CD4-positive, alpha-beta T cell treated with Interleukin-15 for 4 hours (primary cell): ENCODE measurements at regions not wholly inside any gene's neighbourhood (a gene's known extent, or its start where the extent isn't known, plus 50 kb on each side); places are given as distances from the start of the nearest gene placed in this dataset.

ENCODE experiments used
- DNase-seq: peaks from one replicate; pipeline ENCODE4 v3.0.0-alpha.2; 2020; ENCODE audit warnings: low spot score

DNA sequence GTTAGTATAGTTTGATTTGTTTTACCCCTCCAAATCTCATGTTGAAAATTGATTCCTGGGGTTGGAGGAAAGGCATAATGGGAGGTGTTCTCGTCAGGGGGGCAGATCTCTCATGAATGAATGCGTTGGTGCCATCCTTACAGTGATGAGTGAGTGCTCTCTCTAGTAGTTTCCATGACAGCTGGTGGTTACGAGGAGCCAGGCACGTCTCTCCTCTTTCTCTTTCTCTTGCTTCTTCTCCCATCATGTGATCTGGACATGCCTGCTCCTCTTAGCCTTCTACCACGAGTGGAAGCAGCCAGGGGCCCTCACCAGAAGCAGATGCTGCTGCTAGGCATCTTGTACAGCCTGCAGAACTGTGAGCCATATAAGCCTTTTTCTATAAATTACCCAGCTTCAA lies 454.1 kb downstream of the EFNA5 start:
- no peak for DNase-seq

DNA sequence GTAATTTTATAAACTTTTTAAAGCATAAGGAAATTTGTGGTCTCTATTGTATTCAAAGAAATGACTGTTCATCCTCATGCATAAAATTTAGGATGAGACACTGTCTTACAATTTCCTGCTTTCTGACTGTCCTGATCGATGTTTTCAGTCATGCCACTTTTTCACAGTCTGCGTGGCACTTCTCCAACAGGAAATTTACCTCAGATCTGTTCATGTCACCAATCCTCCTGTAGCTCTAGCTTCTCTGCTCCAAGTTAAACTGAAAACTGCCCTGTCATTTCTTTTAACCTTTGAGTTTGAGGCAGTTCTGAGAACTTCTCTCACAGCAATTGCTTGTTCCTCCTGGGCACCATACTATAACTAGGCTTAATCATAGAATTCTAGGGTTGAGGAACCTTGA lies 455.1 kb downstream of the EFNA5 start:
- DNase-seq = no peak

- DNase-seq = no peak
Observed at GRCh38 chr5:107213025-107213424, 457.7 kb downstream of the EFNA5 start.

DNA sequence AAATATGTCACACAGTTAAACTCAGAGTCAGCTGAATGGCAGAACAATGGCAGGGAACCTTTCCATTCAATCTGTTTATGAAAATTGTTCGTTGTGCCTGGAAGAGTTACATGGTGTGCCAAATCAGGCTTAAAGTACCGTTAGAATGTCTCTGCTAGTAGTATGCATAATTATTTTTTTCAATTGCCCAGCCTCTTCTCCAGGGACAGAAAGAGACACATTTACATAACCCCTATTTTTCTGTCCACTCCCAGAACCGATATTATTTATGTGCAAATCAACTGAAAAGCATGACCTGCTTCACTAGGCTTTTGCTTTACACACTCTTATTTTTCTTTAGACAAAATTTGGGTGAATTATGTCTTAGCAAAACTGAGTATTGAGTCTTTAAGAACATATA lies 459.1 kb downstream of the EFNA5 start:
- no peak for DNase-seq

- no peak for DNase-seq
Observed at GRCh38 chr5:107208867-107209266, 461.9 kb downstream of the EFNA5 start.

- DNase-seq = no peak
Observed at GRCh38 chr5:107204413-107204812, 466.3 kb downstream of the EFNA5 start.

DNA sequence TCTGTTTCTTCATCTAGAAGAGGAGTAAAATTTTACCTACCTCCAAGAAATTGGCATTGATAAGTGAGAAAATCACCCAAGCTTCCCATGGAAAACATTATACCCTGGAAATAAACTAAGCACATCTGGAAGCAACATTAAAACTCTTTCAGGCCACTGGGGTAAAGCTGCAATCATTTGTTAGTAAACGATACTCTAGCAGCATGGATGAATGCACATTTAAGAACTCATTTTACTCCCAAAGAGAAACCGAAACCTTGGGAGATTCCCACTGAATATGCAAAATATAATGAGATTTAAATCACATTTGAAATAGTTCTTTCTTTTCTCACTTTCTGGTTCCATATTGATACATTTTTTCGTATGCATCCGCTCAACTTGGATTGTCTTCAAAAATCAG lies 467.5 kb downstream of the EFNA5 start:
- DNase-seq = no peak

- DNase-seq = no peak
Observed at GRCh38 chr5:107199756-107200155, 471.0 kb downstream of the EFNA5 start.

DNA sequence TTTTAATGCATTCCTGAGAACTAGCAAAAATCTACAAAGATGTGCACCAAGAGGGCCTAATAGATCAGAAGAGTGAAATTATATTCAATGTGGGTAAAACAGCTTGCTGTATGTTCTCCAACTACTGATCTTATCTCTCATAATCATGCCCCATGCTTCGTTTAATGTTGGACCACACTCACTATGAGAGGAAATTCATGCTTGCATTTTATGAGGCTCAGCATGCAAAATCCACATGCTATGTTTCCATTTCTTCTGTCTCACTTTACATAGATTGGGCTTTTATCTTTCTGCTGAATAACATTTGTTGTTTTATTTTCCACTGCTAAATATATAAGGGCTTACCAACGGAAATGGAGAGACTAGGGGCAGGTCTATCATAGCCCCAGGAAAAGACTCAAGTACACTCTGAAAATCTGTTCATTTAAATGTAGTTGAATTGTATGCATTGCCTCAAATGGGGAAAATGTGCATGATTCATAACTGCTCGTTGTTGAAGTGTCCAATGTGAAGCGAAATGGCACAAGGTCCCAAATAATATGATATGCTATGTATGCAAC lies 474.2 kb downstream of the EFNA5 start:
- DNase-seq = no peak

- DNase-seq = no peak
Observed at GRCh38 chr5:107195890-107196395, 474.8 kb downstream of the EFNA5 start.

- DNase-seq = no peak
Observed at GRCh38 chr5:107184871-107185270, 485.9 kb downstream of the EFNA5 start.

- no peak for DNase-seq
Observed at GRCh38 chr5:107184066-107184465, 486.7 kb downstream of the EFNA5 start.

DNA sequence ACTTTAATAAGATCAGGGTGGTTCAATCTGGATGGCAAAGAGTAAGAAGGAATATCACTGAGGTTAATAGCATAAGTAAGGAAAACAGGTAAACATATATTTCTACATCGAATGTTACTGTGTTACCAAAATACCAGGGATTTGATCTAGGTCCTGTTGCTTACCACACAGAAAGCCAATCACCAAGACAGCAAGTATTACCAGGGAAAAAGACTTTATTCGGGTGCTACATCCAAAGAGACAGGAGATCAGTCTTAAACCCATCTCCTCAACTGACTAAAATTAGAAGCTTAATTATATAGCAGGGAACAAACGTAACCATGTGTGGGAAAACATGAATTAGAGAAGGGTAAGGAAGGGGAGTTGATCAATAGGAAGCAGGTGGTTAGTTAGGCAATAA lies 500.1 kb downstream of the EFNA5 start:
- DNase-seq = no peak

GRCh38 chr5:107169867-107170266 lies 500.9 kb downstream of the EFNA5 start:
- DNase-seq = no peak

DNA sequence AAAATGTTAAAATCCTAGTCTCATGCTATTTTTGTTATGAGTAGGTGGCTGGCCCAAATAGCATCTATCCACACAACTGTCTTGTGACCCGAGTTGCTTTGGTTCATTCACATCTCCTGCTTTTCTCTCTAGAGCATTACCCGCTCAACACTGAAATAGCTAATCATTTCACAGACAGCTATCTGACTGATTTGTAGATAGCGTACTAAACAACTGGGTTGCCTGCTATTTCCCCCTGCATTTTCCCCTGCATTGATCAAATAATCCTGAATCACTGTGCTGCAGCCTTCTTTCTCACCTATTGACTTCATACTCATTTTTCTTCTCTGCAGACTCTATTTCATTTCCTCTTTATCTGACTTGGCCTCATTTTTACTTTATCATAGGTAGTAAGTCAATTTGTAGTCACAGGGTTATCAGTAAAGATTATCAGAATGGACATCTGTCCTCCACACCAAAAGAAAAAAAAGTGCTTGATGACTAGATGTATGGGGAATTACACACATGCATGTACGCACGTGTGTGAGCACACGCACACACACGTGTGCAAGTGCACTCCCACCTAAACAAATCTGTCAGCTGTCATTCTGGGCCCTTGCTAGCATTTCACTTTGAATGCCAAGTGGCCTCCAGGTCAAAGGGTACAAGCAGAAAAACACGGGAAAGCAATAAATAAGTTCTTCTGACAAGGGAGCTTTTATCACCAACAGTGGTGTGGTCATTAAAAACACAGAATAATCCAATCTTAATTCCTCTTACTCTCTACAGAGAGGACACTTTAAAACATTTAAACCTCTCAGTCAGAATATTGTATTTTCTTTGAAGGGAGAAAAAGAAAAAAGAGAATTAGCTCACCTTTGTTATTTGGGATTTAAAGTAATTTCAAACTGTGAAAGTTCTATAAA lies 501.6 kb downstream of the EFNA5 start:
- DNase-seq = no peak

DNA sequence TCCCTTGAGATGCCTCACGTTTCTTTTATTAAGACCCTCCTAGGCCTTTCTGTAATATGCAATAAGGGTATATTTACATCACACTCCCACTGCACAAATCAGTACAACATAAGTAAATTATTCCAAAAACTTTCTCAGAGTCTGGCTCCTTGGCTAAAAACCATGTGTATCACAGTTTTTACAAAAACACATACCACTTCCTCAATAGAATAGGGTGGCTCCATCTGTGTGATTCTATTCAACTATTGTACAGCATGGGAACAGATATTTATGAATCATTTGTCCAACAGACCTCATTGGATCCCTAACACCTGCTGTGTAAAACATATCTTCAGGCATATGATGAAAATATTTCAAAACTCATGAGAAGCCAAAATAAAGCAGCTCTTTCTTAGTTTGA lies 502.7 kb downstream of the EFNA5 start:
- DNase-seq = no peak

- no peak for DNase-seq
Observed at GRCh38 chr5:107165296-107165695, 505.4 kb downstream of the EFNA5 start.

DNA sequence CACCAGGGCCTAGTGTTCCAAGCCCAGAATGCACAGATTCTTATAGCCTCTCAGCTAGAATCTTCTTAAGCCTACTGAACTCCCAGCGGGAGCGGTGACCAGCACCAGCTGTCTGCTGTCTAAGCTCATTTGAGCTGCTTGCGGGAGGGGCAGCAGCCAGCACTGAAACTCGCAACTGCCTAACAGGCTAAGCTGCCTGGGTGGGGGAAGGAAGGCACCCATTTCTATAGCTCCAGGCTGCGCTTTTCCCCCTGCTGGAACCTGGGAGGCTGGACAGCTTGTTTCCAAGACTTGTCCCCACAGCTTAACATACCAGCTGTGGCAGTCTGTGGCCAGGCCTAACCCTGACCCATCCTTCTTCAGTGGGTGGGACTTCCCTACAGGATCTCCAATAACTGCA lies 512.9 kb downstream of the EFNA5 start:
- DNase-seq = no peak

DNA sequence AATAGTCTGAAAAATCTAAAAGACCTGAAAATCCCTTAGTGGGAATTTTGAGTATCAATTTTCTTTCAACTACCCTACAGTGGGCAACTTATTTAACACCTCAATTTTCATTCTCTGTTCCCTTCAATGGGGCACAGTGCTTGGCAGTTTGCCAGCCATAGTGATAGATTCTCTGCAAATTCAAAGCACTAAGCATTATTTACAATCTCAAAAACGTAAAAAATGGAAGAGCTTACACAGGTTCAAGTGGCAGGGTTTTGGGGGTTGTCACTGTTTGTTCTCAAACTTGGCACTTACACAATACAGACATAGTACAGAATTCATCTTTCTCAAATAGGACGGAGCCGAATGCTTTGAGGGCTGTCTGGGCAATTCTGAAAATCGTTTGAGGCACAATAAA lies 515.0 kb downstream of the EFNA5 start:
- DNase-seq = no peak

- no peak for DNase-seq
Observed at GRCh38 chr5:107154593-107154992, 516.1 kb downstream of the EFNA5 start.

DNA sequence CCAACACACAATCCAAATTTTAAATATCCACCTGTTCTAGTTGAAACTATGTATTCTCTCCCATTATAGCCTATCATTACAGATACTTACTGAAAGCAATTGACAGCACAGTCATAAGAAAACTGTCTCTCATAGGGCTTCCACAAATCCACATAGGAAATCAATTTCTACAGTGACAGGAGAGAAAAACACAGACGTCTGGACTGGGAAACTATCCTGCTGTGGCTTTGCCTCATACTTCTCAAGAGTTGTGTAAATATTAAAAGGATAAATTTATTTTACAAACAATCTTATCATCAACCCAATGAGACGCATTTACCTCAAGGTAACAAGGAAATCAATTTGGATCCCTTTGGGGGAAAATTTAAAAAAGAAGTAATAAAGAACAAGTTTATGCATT lies 517.5 kb downstream of the EFNA5 start:
- DNase-seq = no peak

DNA sequence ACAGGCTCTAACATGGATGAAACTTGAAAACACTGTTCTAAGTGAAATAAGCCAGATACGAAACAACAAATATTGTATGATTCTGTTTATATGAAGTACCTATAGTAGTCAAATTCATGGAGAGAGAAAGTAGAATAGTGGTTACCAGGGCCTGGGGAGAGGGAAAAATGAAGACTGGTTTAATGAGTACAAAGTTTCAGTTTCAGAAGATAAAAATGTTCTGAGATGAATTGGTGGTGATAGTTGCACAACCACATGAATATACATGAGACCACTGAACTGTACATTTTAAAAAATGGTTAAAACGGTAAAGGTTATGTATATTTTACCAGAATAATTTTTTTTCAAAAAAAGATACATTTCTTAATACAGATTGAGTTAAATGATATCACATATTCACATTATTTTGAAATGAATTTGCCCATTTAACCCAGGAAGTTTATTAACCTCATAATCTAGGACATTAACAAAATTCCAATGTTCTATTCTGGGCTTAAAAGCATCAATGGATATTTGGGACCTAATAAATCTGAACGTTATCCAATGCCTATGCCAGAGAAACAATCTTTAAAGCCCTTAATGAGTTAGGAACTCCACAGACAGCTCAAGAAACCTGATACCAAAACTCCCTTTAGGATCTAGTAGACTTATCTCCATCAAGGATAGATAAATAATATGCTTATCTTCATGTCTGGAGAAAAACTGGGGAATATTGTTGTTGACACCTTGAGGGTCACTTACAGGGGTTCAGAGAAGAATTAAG lies 521.3 kb downstream of the EFNA5 start:
- no peak for DNase-seq

DNA sequence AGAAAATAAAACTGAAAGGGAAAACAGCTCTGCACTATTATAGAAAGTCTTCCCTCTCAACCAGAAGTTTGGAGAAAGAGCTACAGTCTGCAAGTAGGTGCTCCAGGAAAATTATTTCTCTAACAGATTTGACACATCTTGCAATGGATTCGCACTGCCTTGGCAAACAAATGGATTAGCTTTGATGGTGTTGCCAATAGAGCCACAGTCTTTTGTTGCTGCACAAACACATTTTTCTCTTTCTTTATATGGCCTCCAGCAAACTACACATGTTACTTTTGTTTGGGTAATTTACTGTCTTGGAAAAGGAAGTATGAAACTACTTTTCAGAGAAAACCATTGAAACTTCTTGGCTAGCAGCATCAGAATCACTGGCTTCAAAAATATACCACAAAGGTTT lies 523.1 kb downstream of the EFNA5 start:
- no peak for DNase-seq
